Hematopoietic multipotent progenitor cell treated with erythropoietin and hydrocortisone succinate and interleukin-3 and kit ligand, for 17 days (in vitro differentiated cells): ENCODE measurements at regions not wholly inside any gene's neighbourhood (a gene's known extent, or its start where the extent isn't known, plus 50 kb on each side); places are given as distances from the start of the nearest gene placed in this dataset.
"Not testable (repeated sequence)": the region's sequence is repeated elsewhere in the genome, so short reads cannot be mapped to it uniquely, and the experiment has no call there.

Experiments used
- DNase-seq: peaks from one replicate; pipeline ENCODE4 v3.0.0-alpha.2; 2015; ENCODE audit warnings: low spot score

- DNase-seq, result no peak
Observed at GRCh38 chr6:97915537-97915936, 632.5 kb upstream of the MMS22L start.

DNA sequence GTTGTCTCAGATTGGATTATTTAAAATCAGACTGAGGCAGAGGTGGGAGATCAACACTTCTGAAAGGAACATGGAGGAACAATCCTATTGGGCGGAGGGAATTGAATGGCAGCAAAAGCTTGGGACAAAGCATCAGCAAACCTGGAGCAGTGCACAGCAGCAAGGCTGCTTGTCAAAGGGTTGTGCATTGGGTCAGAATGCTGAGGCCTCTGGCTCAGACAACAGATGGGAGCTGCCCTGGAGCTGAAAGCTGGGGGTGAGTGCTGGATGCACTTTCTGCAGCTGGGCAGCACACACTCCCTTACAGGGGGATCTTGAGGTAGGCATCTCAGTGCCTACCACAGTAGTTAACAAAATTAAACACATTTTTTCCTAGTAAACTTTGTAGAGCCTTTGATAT lies 634.4 kb upstream of the MMS22L start:
- no peak for DNase-seq

DNA sequence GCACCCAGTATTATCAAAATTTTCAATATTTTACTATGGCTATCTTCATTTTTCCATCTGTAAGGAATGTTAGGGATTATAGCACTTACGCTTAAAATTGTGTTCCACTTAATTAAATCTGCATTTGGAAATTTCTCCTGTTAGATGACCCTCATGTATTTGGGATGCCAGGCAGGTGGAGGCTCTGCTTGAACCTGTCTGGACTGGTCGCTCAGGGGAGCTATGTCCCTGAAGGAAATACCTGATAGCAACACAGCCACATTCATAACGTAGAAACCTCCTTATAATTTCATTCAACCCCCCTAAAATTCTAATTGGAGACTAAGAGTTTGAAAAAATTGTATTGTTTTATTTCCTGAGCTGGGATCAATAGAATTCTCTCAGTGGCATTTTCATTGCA lies 636.0 kb upstream of the MMS22L start:
- DNase-seq, result no peak

DNA sequence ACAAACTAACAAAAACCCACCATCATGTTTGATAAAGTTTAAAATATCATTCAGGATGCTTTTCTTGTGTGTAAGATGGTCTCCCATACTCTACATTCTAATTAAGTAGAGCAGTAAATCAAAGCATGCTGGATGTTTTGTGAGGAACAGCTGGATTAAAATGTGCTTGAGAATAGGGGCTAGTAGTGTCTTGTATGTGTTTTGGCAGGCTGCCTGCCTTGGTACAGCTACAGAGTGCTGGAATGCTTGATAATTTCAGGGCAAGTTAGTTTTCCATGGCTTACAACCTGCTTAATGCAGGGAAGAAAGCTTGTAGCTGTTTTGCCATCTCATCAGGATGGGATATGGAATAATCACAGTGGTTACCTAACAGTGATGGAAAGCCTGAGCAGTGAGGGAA lies 636.6 kb upstream of the MMS22L start:
- no peak for DNase-seq

- DNase-seq, result no peak
Observed at GRCh38 chr6:97923249-97923648, 640.2 kb upstream of the MMS22L start.

- DNase-seq, result no peak
Observed at GRCh38 chr6:97925504-97925903, 642.5 kb upstream of the MMS22L start.

- DNase-seq, result no peak
Observed at GRCh38 chr6:97939440-97940168, 656.6 kb upstream of the MMS22L start.

- no peak for DNase-seq
Observed at GRCh38 chr6:97947841-97948240, 664.8 kb upstream of the MMS22L start.

GRCh38 chr6:97958134-97958533 lies 675.1 kb upstream of the MMS22L start:
- DNase-seq, result no peak

- DNase-seq, result no peak
Observed at GRCh38 chr6:97963193-97963592, 680.2 kb upstream of the MMS22L start.

GRCh38 chr6:97969065-97969464 lies 686.0 kb upstream of the MMS22L start:
- no peak for DNase-seq

- no peak for DNase-seq
Observed at GRCh38 chr6:97977084-97977483, 694.1 kb upstream of the MMS22L start.

DNA sequence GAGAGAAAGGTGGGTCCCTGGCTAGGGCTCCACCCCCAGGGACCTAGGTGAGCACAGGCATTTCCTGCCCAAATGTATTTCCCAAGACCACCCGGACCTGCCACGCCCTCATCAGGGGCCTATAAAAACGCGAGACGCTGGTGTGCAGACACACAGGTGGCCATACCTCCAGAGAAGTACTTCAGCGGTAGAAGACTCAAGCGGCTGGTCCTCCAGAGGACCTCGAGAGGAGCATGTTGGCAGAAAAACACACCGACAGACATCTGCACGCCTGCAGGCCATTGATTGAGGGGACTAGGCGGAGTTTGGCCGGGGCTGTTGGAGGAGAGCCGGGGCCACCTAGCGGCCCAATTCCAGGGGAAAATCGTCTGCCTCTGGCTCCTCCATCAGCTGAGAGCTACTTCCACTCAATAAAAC lies 695.8 kb upstream of the MMS22L start:
- DNase-seq, result no peak

DNA sequence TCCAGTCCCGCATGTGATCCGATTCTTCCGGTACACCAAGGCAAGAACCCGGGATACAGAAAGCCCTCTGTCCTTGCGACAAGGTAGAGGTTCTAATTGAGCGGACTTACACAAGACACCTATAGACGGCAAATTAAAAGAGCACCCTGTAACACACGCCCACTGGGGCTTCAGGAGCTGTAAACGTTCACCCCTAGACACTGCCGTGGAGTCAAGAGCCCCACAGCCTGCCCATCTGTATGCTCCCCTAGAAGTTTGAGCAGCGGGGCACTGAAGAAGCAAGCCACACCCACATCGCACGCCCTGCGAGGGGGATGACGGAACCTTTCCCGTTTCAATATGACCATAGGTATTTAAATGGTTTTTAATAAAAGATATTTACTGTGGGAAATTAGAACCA lies 696.3 kb upstream of the MMS22L start:
- not testable (repeated sequence) for DNase-seq

DNA sequence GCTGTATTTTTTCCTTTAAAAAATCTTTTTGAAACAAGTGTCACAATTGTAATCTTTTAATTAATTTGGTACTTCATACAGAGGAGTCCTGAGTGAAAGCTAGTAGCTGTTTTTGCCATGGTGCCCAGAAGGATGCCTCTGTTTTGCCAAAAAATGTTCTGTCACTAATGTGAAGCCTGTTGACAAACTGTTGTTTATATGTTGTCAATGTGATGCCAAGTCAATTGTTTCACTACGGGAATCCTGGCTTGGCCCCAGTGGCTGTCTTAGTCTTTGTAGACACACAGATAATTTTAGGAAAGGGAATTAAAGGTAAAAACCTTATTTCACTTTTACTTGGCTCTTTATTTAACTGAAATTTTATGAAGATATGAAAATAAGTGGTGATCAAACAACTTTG lies 706.4 kb upstream of the MMS22L start:
- no peak for DNase-seq

DNA sequence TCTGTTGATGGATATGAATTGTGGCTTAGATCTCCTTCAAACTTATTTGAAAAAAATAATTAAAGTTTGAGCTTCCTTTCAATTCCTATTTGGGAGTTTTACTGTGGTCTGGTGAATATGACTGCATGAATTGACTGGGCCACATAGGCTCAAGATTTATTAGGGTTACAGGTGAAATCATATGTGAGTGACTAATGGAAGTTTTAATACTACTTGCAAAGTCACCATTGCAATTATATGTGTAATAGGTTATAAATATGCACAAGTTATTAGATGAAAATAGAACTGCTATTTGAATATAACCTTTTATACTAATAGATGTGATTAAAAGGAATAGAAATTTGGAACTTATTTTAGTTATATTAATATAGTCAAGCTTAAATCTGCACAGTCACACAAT lies 712.1 kb upstream of the MMS22L start:
- DNase-seq, result no peak

DNA sequence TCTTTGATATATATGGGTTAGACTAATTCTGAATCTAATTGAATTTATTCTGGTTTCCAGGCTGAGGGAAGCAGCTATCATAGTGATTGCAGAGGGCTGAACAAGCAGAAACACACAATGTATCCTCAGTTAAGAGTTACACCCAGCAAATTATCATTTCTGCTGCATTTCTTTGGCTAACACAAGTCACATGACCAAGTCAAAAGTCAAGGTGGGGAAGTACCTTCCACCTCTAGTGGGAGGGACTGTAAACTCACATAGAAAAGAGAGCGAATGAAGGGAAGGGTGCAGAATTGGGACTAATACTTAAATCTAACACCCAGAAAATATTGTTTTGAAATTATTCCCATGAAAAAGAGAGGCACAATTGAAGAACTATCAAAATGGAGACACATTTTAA lies 719.7 kb upstream of the MMS22L start:
- no peak for DNase-seq

GRCh38 chr6:98014442-98015201 lies 731.6 kb upstream of the MMS22L start:
- no peak for DNase-seq

- DNase-seq, result no peak
Observed at GRCh38 chr6:98016565-98016964, 733.5 kb upstream of the MMS22L start.

DNA sequence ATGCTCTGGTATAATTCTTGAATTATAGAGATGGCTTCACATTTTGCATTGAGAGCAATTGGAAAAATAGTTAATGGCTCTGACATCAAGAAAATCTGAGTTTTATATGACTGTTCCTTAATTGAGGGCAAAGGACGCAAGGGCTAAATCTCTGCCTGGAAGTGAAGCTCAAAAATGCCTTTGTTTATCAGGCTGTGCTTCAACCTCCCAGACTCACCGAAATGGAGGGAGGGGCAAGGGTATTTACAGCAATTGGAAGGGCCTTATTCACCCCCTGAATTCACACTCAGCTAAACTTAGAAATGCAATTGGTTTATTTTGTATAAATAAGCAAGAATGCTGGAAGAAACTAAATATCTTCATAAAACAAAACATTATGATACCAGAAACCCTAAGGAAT lies 737.2 kb upstream of the MMS22L start:
- DNase-seq, result no peak

DNA sequence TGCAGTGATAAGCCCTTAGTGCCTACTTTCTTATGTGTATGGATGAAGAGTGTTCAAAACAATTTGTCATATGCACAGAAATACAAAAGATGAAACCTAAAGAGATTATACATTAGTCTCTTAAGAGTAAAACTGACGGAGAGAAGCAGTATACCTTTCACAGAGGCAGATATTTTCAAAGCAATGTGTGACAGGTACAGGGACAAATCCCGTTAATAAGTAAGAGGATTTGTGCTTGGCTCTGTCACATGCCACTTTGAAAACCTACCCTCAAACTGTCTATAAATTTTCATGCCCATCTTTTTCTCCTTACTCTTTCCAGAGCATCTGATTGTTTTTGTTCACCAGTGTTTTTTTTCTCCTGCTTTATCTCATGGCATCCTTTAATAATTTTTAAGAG lies 741.3 kb upstream of the MMS22L start:
- DNase-seq, result no peak

DNA sequence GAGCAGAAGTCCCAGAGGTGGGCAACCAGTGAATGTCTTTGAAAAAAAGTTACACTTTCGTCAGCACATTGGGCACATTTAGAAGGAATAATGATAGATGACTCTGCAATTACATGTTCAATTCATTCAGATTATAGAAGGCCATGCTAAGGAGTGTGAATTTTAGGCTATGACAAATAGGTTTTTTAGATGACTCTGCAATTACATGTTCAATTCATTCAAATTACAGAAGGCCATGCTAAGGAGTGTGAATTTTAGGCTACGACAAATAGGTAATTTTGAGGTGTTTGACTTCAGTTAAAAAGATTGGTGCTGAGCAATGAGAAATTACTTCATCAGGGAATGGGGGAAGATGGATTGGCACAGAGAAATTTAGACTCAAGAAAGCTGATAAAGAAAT lies 744.9 kb upstream of the MMS22L start:
- no peak for DNase-seq

GRCh38 chr6:98033617-98034016 lies 750.6 kb upstream of the MMS22L start:
- DNase-seq, result no peak
